Activated CD4-positive, alpha-beta memory T cell treated with anti-CD3 and anti-CD28 coated beads for 36 hours (primary cell): ENCODE measurements at regions not wholly inside any gene's neighbourhood (a gene's known extent, or its start where the extent isn't known, plus 50 kb on each side); places are given as distances from the start of the nearest gene placed in this dataset.

Experiments
- CTCF ChIA-PET: fragments of 350-600 bp; sonication (Branson Sonifier 250); formaldehyde crosslinking; loops from one replicate; lab custom pipeline; 2021; ENCODE audit warnings: antibody characterized with exemption, inconsistent platforms; lab: Charles Lee
- POLR2A ChIA-PET: fragments of 350-600 bp; sonication (Branson Sonifier 250); formaldehyde crosslinking; loops from one replicate; lab custom pipeline; 2021; ENCODE audit warnings: antibody characterized with exemption; lab: Charles Lee
- DNase-seq: peaks from one replicate; pipeline ENCODE4 v3.0.0-alpha.2; 2020
- H3K27ac Mint-ChIP-seq: one replicate; pipeline ENCODE4 v1.8.0; 2021; ENCODE audit warnings: mixed read lengths
- H3K27me3 Mint-ChIP-seq: one replicate; pipeline ENCODE4 v1.8.0; 2021; ENCODE audit warnings: mixed read lengths
- H3K36me3 Mint-ChIP-seq: one replicate; pipeline ENCODE4 v1.8.0; 2021; ENCODE audit warnings: mixed read lengths
- H3K4me1 Mint-ChIP-seq: one replicate; pipeline ENCODE4 v1.8.0; 2021; ENCODE audit warnings: low read depth, mixed read lengths
- H3K4me3 Mint-ChIP-seq: one replicate; pipeline ENCODE4 v1.8.0; 2021; ENCODE audit warnings: mild to moderate bottlenecking, mixed read lengths
- H3K9me3 Mint-ChIP-seq: one replicate; pipeline ENCODE4 v1.8.0; 2021; ENCODE audit warnings: mixed read lengths
- intact Hi-C: fragments of 100-400 bp; cut with micrococcal nuclease; formaldehyde crosslinking; loops from one replicate; pipeline ENCODE4 v1.15.1; 2023

- Mint-ChIP-seq H3K27ac (no peak overlapping the region), H3K36me3 (no peaks in the 10 kb centered on the region), H3K4me3 (no peak overlapping the region), H3K4me1 (peaks cover 19% of the 10 kb centered on the region), H3K9me3 (no peaks in the 10 kb centered on the region), H3K27me3 (peaks cover 8% of the 10 kb centered on the region)
- POLR2A ChIA-PET, result no interaction called here
- intact Hi-C loops, result no loop called here
- no peak for DNase-seq
- CTCF ChIA-PET, result no interaction called here
These were observed 129.4 kb upstream of the ANKFN1 start for GRCh38 chr17:56023851-56024250.

- Mint-ChIP-seq H3K27ac (no peak overlapping the region), H3K4me1 (peaks cover 8% of the 10 kb centered on the region), H3K27me3 (peaks cover 6% of the 10 kb centered on the region), H3K9me3 (no peaks in the 10 kb centered on the region), H3K36me3 (no peaks in the 10 kb centered on the region), H3K4me3 (no peak overlapping the region)
- no peak for DNase-seq
- ChIA-PET CTCF (no interaction called here), POLR2A (no interaction called here)
- intact Hi-C loops, result no loop called here
These were observed 126.4 kb upstream of the ANKFN1 start for GRCh38 chr17:56026915-56027314.

- H3K36me3 Mint-ChIP-seq, result no peaks in the 10 kb centered on the region
- peaks cover 12% of the 10 kb centered on the region for H3K27me3 Mint-ChIP-seq
- ChIA-PET POLR2A (no interaction called here), CTCF (no interaction called here)
- DNase-seq, result no peak
- H3K4me3 Mint-ChIP-seq, result no peak overlapping the region
- intact Hi-C loops, result no loop called here
- H3K9me3 Mint-ChIP-seq, result no peaks in the 10 kb centered on the region
- no peak overlapping the region for H3K27ac Mint-ChIP-seq
- peaks cover 3% of the 10 kb centered on the region for H3K4me1 Mint-ChIP-seq
These were observed 124.4 kb upstream of the ANKFN1 start for GRCh38 chr17:56028837-56029236.

GRCh38 chr17:56030009-56030624 is 123.2 kb upstream of the ANKFN1 start:
- Mint-ChIP-seq H3K4me3 (no peak overlapping the region), H3K27ac (no peak overlapping the region), H3K27me3 (peaks cover 12% of the 10 kb centered on the region), H3K4me1 (no peaks in the 10 kb centered on the region), H3K9me3 (no peaks in the 10 kb centered on the region), H3K36me3 (no peaks in the 10 kb centered on the region)
- POLR2A ChIA-PET, result no interaction called here
- intact Hi-C loops, result no loop called here
- CTCF ChIA-PET, result no interaction called here
- DNase-seq, result no peak

- intact Hi-C loops, result no loop called here
- Mint-ChIP-seq H3K4me3 (no peak overlapping the region), H3K4me1 (no peaks in the 10 kb centered on the region), H3K9me3 (no peaks in the 10 kb centered on the region), H3K27me3 (peaks cover 12% of the 10 kb centered on the region), H3K27ac (no peak overlapping the region), H3K36me3 (no peaks in the 10 kb centered on the region)
- ChIA-PET POLR2A (no interaction called here), CTCF (no interaction called here)
- no peak for DNase-seq
These were observed 121.6 kb upstream of the ANKFN1 start for GRCh38 chr17:56031636-56032035.

- intact Hi-C loops, result no loop called here
- Mint-ChIP-seq H3K4me1 (no peaks in the 10 kb centered on the region), H3K9me3 (no peaks in the 10 kb centered on the region)
These were observed 119.1 kb upstream of the ANKFN1 start for GRCh38 chr17:56034197-56034635.

GRCh38 chr17:56038131-56038530 is 115.1 kb upstream of the ANKFN1 start:
- POLR2A ChIA-PET, result interaction anchor here (0.6 kb wide), 1 partner anchor 229 kb away, joined by 4 read pairs; no protein-coding TSS in a partner anchor
- intact Hi-C loops, result no loop called here
- no peaks in the 10 kb centered on the region for H3K9me3 Mint-ChIP-seq

More at GRCh38 chr17:56034197-56034635, 119.1 kb upstream of the ANKFN1 start:
- POLR2A ChIA-PET, result no interaction called here
- CTCF ChIA-PET, result no interaction called here
- Mint-ChIP-seq H3K27ac (no peak overlapping the region), H3K36me3 (no peaks in the 10 kb centered on the region), H3K27me3 (peaks cover 12% of the 10 kb centered on the region), H3K4me3 (no peak overlapping the region)
- no peak for DNase-seq

GRCh38 chr17:56045872-56046271 is 107.4 kb upstream of the ANKFN1 start:
- H3K4me3 Mint-ChIP-seq, result no peak overlapping the region
- no peaks in the 10 kb centered on the region for H3K9me3 Mint-ChIP-seq
- H3K27me3 Mint-ChIP-seq, result no peaks in the 10 kb centered on the region
- POLR2A ChIA-PET, result no interaction called here
- no peaks in the 10 kb centered on the region for H3K4me1 Mint-ChIP-seq
- H3K36me3 Mint-ChIP-seq, result no peaks in the 10 kb centered on the region
- DNase-seq, result no peak
- intact Hi-C loops, result no loop called here
- H3K27ac Mint-ChIP-seq, result no peak overlapping the region
- CTCF ChIA-PET, result no interaction called here

More at GRCh38 chr17:56038131-56038530, 115.1 kb upstream of the ANKFN1 start:
- CTCF ChIA-PET, result no interaction called here
- DNase-seq, result no peak
- no peaks in the 10 kb centered on the region for H3K36me3 Mint-ChIP-seq
- no peak overlapping the region for H3K4me3 Mint-ChIP-seq
- H3K27me3 Mint-ChIP-seq, result no peaks in the 10 kb centered on the region
- H3K4me1 Mint-ChIP-seq, result no peaks in the 10 kb centered on the region
- no peak overlapping the region for H3K27ac Mint-ChIP-seq

GRCh38 chr17:56047331-56047730 is 105.9 kb upstream of the ANKFN1 start:
- Mint-ChIP-seq H3K4me3 (no peak overlapping the region), H3K4me1 (no peaks in the 10 kb centered on the region), H3K36me3 (no peaks in the 10 kb centered on the region), H3K27ac (no peak overlapping the region), H3K9me3 (no peaks in the 10 kb centered on the region), H3K27me3 (no peaks in the 10 kb centered on the region)
- no peak for DNase-seq
- intact Hi-C loops, result no loop called here
- POLR2A ChIA-PET, result no interaction called here
- CTCF ChIA-PET, result no interaction called here

- no peaks in the 10 kb centered on the region for H3K36me3 Mint-ChIP-seq
- H3K4me3 Mint-ChIP-seq, result no peak overlapping the region
- H3K27ac Mint-ChIP-seq, result no peak overlapping the region
- ChIA-PET POLR2A (no interaction called here), CTCF (no interaction called here)
- intact Hi-C loops, result no loop called here
- H3K4me1 Mint-ChIP-seq, result no peaks in the 10 kb centered on the region
- no peak for DNase-seq
- H3K9me3 Mint-ChIP-seq, result no peaks in the 10 kb centered on the region
- no peaks in the 10 kb centered on the region for H3K27me3 Mint-ChIP-seq
These were observed 95.4 kb upstream of the ANKFN1 start for GRCh38 chr17:56057869-56058268.

- intact Hi-C loops, result no loop called here
- ChIA-PET CTCF (no interaction called here), POLR2A (no interaction called here)
- Mint-ChIP-seq H3K36me3 (no peaks in the 10 kb centered on the region), H3K27ac (no peak overlapping the region), H3K4me1 (no peaks in the 10 kb centered on the region), H3K9me3 (peaks cover 9% of the 10 kb centered on the region), H3K4me3 (no peak overlapping the region), H3K27me3 (peaks cover 3% of the 10 kb centered on the region)
- DNase-seq, result no peak
These were observed 88.8 kb upstream of the ANKFN1 start for GRCh38 chr17:56064506-56064905.

GRCh38 chr17:56074361-56074890 is 78.8 kb upstream of the ANKFN1 start:
- DNase-seq, result no peak
- Mint-ChIP-seq H3K27me3 (peaks cover 2% of the 10 kb centered on the region), H3K4me1 (no peaks in the 10 kb centered on the region), H3K9me3 (no peaks in the 10 kb centered on the region), H3K27ac (no peak overlapping the region), H3K36me3 (no peaks in the 10 kb centered on the region), H3K4me3 (no peak overlapping the region)
- ChIA-PET POLR2A (no interaction called here), CTCF (interaction anchor here (0.6 kb wide), 1 partner anchor 32 kb away, joined by 3 read pairs; no protein-coding TSS in a partner anchor)
- intact Hi-C loops, result no loop called here

- ChIA-PET POLR2A (no interaction called here), CTCF (no interaction called here)
- H3K4me3 Mint-ChIP-seq, result no peak overlapping the region
- intact Hi-C loops, result no loop called here
- H3K9me3 Mint-ChIP-seq, result no peaks in the 10 kb centered on the region
- no peak overlapping the region for H3K27ac Mint-ChIP-seq
- no peaks in the 10 kb centered on the region for H3K27me3 Mint-ChIP-seq
- H3K36me3 Mint-ChIP-seq, result no peaks in the 10 kb centered on the region
- no peaks in the 10 kb centered on the region for H3K4me1 Mint-ChIP-seq
- DNase-seq, result no peak
These were observed 76.3 kb upstream of the ANKFN1 start for GRCh38 chr17:56076980-56077379.
